Activated gamma-delta T cell treated with anti-CD3 and anti-CD28 coated beads, Interleukin-2, amount 50 U/mL, for 16 hours (primary cell): ENCODE measurements at regions not wholly inside any gene's neighbourhood (a gene's known extent, or its start where the extent isn't known, plus 50 kb on each side); places are given as distances from the start of the nearest gene placed in this dataset.

ENCODE experiments used
- DNase-seq: peaks from one replicate; pipeline ENCODE4 v3.0.0-alpha.2; 2020; ENCODE audit warnings: low read depth

DNA sequence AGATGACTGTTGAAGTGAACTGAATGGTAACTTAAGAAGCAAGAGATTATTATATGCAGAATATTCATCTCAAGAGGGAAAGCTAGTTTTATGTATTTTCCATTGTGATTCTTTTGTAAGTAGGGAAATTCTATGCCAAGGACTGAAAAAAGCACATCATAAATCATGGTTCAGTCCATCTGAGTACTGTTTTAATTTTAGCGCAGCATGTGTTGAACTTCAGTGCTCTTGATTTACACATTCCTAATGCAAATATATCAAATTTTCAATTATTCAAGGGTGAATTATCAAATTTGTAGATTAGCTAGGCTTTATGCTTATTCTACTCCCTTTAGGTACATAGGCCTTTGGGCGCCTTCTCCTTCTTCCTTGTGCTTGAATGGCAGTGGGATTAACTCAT, 50.3 kb upstream of the TCF12 start:
- no peak for DNase-seq

DNA sequence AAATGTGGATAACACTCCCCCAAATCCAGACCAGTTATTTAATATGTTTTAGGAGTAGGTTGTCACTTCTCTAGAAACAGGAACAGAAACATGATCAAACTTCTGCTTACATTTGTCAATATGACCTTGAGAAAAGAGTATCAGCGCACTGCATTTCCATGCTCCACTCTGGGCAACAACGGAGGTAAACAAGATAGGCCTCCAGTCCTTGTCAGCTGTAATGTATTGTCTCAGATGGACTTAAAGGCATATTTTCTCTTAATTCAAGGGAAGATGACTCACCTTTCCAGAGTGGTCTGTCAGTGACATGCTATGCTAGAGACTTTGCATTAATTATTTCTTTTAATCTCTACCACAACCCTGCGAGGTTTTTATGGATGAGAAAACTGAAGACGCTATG, 51.6 kb upstream of the TCF12 start:
- no peak for DNase-seq

DNA sequence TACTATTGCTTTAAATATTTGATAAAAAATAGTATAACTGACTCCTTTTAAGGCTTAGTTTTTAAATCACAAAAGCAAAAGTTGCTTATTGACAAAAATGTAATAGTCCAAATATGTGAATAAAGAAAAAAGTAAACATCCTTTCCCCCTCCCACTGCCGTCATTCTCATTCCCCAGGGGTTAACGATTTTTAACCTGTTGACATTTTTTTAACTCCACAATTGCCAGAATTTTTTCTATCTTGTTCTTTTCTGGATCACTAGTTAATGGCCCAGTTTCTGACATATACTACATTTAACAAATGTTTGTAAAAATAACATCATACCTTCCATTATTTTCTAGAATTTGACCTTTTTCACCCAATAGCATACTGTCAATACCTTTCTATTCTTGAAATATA, 60.6 kb upstream of the TCF12 start:
- no peak for DNase-seq

DNA sequence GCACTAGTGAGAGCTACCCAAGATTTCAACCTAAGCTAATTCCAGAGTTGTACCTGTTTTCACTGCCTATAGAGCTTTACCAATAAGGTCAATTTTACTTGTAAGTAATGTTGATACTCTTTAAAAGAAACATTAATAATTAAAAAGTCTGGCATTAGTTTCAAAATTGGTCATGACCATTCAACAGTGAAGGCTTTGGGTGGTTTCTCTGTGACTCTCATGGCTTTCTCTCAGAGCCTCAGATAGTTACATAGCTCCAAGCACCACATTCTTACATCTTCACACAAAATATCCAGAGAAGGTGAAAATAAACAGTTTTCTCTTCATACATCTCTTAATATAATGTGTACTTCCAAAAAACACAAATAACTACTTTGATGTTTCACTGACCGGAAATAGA, 61.5 kb upstream of the TCF12 start:
- no peak for DNase-seq

DNA sequence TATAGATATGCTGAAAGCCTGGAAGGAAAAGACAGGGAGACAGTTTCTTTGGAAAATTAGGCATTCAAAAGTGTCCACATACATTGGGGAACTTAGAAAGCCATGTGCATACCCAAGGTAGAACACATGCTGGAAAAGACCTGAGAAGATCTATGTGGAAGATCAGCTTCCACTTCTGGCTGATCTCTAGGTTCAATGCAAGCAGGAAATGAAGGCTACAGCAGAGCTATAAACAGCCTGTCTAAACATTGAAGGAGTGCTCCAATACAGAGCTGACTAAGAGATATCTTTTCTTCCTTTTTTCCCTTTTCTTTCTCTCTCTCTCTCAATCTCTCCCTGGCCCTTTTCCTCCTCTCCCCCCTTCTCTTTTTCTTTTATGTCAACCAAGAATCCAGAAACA, 73.6 kb upstream of the TCF12 start:
- no peak for DNase-seq

DNA sequence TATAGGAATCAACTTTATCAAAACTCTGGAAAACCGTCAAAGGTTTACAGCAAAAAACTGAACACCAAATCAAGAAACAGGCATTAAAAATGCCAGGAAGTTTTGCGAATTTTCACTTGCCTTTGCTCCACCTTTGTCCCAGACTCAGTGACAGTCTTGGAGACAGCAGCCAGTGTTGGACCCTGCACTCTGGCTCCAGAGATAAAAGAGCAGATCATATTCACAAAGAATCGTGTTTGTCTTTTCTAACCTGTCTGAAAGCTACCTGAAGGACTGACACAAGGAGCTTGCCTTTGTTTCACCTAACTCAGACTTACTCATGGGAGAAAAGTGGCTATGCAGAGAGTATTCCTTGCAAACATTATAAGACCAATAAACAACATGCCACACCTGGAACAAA, 74.0 kb upstream of the TCF12 start:
- no peak for DNase-seq

DNA sequence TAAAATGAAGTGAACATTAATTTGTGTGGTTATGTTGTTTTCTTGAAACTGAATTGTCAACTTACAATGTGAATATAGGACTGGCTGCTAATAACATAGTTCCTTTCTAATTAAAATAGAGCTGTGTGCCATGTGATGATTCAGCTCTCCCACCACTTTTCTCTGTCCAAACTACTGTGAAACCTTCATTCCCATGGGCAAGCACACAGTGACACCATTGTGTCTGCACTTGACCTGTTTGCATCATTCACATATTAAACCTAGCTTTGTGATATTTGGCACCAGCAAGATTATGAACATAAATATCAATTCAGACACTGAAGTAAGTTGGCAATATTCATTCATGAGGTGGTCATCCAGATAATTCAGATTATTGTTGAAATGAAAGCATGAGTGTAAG, 78.8 kb upstream of the TCF12 start:
- no peak for DNase-seq

DNA sequence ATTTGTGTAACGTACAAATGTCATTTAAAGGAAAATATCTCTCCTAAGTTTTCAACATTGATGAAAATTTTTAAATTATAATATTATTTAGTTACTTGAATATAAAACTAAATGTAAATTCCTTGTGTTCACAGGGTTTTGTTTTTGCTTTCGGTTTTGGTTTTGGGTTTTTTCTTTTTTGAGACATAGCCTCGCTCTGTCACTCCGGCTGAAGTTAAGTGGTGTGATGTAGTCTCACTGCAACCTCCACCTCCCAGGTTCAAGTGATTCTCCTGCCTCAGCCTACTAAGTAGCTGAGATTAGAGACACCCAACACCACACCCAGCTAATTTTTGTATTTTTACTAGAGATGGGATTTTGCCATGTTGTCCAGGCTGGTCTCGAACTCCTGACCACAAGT, 79.3 kb upstream of the TCF12 start:
- DNase-seq: no peak

DNA sequence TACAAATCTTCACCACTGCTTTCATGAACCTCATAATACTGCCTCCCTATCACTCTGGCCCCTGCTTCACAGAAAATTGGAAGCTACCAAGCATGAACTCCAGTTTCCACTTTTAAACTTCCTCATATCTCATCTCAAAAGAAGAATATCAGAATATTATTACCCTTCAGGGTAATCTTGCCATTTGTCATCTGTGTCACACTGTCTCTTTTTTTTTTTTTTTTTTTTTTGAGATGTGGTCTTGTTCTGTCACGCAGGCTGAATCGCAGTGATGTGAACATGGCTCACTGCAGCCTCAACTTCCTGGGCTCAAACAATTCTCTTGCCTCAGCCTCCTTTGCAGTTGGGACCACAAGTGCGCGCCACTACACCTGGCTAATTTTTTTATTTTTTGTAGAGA, 80.4 kb upstream of the TCF12 start:
- DNase-seq: no peak

DNA sequence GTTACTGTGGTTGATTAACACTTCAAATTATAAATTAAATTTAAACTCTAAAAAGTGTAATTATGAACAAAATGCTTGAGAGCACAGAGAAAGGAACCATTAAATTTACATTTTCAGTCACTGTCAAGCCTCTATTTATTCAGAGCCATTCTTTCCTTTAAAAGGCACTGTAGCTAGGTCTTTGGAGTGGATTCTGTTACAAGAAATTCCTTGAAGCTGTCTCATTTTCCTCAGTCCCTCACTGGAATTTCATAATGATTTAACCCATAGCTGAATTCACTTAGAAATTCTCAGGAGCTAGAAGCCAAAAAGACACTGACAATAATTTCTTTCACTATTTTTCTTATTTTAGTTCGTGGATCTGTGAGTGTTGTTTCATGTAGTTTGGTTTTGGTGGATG, 81.2 kb upstream of the TCF12 start:
- no peak for DNase-seq

DNA sequence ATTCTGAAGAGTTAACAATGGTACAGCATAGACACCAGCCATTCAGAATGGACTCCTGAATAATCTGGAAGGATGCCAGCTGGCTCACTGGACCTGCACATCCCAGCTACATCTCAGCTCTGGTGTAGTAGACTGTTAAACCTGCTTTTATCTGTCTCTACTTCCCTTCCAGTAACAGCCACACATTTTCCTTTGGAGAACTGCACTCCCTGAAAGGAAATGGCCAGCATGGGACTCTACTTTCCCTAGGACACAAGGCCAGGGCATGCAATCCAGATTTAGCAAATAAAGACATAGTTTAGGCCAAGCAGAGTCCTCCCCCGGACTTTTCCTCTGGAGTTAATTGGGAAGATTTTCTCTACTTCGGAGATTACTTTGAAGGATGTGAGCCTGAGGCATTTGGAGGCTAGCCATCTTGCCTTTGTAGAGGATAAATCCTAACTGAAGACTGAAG, 82.7 kb upstream of the TCF12 start:
- DNase-seq: no peak

DNA sequence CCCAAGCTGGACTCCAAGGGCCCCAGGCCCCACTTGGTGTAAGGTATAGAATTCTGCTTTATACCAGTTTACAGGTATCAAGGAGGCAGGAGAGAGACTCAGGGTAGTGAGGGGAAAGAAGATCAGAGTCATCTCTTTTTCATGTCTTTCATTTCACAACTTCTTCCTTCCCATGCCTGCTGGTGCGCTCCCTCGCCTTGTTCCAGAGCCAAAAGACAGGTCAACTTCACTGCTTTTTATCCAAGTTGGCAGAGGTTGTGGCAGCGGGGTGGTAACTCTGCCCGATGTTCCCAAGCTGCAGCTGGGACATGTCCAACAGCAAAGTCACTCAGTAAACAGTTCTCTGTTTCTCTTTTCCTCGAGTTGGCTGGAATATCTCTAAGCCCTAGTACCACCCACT, 86.3 kb upstream of the TCF12 start:
- DNase-seq: no peak

DNA sequence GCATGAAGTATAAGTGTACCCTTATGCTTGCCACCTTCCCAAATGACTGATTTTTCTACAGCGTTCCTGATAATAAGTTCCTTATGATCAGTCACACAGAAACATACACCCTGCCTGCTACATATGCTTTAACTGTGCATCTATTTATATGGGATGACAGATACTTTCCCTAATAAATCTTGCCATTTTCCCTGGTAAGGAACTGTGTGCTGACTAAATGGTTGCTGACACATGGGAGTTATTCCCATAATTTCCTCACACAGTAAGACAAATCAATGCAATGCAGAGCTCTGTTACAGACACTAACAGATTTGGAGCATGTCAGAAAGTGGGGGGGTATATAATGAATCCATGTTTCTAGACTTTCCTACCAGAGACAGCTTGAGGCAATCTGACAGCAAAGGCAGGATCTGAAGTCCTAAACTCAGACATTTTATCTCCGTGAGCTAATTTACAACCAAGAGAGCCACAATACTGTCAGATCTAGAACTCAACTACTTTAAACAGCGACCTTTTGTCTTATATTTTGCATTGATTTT, 86.9 kb upstream of the TCF12 start:
- DNase-seq: no peak

DNA sequence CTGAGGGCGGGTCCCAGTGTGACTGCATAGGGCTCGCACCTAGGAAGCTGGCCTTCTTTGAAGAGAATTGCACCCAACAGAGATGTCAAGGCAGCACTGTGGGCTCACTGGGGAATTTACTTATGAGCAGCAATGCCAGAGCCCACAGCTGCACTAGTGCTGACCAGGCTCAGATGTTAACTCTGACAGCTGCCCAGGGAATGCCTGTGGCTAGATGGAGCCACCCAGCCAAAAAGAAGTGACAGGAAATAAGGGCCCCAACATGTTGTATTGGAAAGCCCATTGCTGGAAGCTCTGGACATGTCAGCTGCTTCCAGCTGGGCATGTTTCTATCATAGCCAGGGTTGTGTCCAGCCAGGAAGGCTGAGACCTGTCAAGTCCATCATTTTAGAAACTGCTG, 90.9 kb upstream of the ZNF280D start:
- DNase-seq: no peak

DNA sequence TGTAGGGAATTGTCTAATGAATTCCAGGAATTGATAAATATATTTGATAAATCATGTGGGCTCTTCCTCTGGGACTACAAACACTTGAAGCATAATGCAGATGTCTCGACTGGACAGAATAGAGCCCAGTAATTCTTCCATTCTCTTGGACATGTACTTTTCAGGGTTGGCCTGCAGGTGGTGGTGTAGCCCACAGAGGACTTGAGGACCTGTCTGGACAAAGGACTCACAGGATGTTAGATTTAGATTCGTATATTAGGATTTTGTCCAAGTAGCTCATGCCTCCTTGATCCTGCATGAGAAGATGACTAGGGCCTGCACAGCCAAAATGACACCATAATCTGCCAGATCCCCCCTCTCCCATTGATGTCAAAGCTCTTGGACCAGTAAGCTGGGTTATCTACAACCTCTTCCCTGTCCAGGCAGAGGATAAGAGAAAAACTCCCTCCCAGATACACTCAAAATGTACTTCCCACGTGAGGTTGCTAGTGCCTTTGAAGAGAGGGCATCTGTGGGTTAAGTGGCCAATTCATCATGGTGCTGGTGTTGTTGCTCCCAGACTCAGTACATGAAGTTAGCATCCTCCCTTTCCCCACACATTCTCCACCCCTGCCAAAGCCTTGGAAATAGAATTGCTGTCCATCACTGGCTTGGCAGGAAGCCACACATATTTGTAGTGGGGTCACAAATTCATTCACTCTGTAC, 88.6 kb upstream of the ZNF280D start:
- peak; percentile 29 for DNase-seq

DNA sequence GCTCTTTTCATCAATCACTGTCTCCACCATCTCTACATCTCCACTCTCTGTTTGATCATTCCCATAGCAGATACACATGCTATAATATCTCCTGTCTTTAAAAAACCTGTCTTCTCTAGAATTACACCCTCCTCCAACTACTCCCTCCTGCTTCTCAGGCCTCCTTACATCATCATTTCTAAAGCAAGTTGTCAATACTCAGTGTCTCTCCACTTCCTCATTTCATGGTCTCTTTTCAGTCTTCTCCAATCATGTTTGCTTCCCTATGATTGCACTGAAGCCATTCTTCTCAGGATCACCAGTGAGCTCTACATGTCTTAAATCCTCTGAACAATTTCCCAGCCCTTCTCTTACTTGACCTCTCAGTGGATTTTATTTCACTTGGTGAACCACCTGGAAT, 87.0 kb upstream of the ZNF280D start:
- no peak for DNase-seq

DNA sequence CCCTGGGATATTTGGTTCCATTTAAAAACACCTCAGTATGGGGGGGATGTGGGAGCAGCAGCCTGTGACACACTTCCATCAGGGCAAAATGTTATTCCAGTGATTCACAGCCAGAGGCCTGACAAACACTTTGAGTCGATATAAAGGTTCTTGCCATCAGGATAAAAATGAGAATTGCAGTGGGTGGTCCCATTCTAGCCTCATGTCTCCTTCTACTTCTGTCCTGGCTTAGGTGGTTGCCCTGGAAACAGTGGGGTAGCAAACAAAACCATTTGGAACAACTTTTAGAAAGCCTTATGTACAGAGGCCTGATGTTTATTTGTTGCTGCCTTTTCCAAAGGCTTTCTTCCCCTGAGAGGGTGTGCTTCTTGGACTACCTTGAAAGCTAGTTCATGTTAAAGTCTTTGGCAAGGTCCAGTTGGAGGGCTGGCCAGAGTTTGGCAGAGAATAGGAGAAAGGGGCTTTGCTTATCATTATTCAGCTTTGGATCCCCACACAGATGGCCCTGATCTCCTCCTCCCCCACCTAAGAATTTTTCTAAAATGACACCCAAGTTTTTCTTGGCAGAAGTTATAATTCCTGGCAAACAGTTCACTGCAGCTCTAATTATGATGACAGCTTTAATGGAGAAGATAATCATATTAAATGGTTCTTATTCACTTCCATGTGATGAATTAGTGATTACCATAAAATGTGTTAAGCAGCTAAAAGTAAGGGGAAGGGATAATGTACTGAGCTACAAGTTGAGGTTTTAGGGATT, 84.2 kb upstream of the ZNF280D start:
- no peak for DNase-seq

DNA sequence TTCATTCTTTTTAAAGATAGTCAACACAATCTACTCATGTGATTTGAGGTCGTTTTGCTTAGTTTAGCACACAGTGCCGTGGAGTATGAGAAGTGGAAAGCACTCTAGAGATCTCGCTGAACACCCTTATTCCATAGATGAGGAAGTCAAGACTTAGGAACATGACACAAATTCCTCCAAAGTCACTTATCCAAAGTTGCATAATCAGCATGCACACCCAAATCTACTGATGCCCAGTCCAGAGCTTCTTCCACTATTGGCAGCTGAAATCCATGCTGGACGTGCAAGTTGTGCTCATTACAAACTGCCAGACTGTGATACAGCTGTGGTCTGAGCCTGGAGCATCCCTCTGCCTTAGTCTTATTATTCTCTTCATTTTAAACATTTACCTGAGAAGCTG, 83.5 kb upstream of the ZNF280D start:
- no peak for DNase-seq

DNA sequence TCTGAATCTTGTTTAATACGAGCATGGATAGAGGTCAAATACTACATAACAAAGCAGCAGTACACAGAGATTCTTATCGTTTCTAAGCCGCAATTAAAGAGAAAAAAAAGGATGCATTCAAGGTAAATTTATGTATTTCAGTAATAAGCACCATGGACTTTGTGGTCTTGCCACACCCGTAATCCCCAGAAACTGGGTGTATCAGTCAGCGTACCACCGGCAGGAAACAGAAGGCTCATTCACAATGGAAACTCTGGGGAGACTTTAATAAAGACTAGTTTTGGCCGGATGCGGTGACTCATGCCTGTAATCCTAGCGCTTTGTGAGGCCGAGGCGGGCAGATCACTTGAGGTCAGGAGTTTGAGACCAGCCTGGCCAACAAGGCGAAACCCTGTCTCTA, 81.9 kb upstream of the ZNF280D start:
- DNase-seq: no peak

DNA sequence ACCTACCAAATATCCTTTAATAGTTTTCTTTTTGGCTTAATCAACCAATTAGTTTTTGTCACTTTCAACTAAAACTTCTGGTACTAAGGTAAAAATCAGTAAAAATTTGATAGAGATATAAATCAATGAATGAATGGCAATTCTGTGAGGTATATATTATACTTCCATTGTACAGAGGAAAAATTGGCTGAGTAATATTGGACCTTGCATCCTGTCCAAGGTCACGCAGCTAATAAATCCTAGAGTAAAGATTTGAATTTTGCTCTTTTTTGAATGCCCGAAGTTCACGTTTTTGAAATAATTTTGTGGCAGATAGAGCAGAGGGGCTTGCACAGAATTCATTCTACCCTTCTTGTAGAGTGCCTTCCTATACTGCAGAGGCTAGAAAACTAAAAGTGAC, 81.1 kb upstream of the ZNF280D start:
- no peak for DNase-seq

DNA sequence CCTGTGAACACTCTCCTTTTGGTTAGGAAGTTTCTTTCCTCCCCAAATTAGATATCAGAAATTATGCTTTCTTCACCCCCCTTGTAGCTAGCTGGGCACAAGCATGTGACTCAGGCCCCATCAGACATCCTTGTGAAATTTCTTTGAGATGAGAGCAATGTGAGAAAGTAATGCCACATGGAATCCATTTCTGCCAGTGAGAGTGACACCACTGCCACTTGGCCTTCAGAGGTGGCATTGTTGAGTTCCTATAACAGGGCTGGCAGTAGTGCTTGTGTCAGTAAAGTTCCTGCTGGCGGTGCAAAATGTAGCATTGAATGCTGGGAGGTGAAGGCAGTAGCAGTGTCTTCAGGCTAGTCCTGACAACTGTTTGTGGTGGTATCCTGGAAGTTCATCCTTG, 80.7 kb upstream of the ZNF280D start:
- DNase-seq: no peak

DNA sequence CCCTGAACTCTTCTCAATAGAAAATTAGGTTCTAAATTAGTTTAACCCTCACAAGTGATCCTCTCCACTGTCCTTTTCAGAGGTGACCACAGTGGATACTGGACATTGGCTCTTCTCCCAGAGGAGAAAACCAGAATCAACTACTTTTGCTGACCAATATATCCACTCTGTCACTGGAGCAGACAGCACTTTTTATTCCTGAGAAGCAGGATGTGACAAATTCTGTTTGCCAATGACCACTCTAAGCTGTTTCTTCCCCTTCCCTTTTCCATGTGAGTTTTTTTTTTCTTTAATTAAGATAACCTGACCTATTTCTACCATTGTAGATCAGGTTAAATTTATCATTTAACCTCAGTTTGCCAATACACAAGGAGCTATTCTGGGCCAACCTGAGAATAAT, 79.7 kb upstream of the ZNF280D start:
- no peak for DNase-seq

DNA sequence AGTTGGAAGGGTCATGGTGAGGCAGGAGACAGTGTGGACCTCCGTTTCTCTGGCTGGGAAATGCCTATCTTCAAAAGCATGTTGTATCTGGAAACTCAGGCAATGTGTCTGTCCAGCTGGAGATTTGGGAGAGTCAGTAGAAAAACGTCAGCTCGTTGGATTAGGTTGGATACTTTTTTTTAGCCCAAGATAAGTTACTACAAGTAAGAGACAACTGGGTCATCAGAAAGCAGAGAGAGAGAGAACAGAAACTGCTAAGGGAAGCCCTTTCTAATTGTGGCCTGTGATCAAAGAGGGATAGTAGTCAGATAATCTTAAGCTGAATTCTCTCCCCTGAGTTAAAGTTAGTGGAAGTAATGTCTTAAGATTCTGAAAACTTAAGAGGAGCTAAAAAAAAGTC, 78.9 kb upstream of the ZNF280D start:
- no peak for DNase-seq

DNA sequence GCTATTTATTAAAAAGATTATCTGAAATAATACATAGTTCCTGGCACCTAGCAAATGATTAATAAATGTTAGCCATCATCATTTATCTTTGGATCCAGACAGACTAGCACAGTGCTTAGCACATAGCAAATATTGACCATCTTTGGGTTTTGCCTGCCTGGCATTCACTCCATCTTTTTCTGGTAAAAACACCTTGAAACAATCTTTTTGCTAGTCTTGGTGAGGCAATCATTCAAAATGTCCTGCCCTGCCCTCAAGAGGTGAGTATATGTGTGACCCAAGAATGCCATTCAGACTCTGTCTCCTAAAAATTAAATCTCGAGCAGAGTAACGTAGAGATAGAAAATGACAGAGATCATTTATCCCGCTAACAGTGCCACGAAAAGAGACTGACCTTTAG, 78.3 kb upstream of the ZNF280D start:
- DNase-seq: no peak
